ENCODE measurements at regions not wholly inside any gene's neighbourhood (a gene's known extent, or its start where the extent isn't known, plus 50 kb on each side); places are given as distances from the start of the nearest gene placed in this dataset.

DNA sequence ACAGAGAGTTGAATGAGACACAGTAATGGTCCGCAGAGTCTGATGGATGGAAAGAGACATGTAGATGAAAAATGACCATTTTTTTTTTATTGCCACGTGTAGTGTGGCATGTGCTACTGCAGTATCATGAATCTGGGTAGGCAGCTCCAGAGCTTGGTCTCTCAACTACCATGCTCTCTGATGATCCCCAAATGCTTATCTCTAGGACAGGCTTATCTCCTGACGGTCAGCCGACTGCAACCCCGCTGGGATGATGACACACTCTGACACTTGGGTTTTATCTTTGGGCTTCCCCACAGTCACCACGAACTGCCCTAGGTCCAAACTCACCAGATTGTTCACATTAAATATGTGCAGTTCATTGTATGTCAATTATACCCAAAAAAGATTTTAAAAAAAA lies 239.7 kb downstream of the QDPR start:
- TF ChIP-seq CTCF (conservative IDR thresholded peaks at IDR 0.05; ENCODE audit: low read depth, low read length) (no peak), EZH2 (IDR thresholded peaks at IDR 0.05; ENCODE audit: borderline replicate concordance, low read depth, low read length, poor library complexity, severe bottlenecking) (no peak)
